NCI-H1694 (cell line): ENCODE measurements at regions not wholly inside any gene's neighbourhood (a gene's known extent, or its start where the extent isn't known, plus 50 kb on each side); places are given as distances from the start of the nearest gene placed in this dataset.
"Not testable (repeated sequence)": the region's sequence is repeated elsewhere in the genome, so short reads cannot be mapped to it uniquely, and the experiment has no call there.

ENCODE experiments used
- DNase-seq: peaks from one replicate; lab custom pipeline; 2025; lab: John Stamatoyannopoulos, UW

DNA sequence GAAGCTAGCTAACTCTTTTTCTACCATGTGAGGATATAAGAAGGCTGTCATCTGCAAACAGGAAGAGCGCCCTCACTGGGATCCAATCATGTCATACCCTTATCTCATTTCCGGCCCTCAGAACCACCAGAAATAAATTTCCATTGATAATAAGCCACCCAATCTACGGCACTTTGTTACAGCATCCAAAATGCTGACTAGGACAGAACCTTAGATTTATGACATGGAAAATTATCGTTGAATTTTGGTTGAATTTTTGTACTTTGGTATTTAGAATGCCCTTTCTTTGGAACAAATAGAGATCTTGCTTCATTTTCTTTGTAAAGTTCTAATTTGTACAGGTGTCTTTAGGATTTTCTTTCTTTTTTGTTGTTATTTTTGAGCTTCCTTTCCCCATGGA, 53.3 kb upstream of the CYLC2 start:
- no peak for DNase-seq

DNA sequence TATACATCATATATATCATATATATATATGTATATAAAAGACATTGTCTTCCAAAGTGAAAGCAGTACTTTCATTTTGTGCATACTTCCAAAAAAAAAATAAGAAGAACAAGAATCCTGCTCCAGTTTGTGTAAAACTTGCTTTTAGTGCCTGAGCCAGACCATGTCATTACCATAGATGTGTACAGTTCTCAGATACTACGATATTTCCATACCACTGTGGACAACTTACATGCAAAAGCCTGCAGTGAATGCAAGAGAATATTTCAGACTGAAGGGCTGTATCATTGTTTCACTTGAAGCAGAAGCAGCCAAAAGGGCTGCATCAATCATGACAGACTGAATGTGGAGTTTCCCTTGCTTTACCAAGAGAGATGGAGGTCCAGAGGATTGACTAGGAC, 72.6 kb upstream of the CYLC2 start:
- DNase-seq, result no peak

DNA sequence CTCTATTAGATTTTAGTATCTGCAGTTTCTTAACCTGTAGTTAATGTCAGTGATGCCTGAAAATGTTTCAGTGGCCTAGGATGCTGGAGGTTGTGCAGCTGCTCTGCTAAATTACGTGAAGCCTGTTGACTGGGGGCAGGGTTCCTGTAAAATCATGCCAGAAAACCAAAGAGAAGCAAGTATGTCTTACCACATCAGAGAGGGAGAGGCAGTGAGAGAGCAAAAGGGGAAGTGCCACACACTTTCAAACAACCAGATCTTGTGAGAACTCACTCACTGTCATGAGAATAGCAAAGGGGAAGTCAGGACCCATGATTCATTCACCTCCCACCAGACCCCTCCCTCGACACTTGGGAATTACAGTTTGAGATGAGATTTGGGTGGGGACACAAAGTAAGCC, 83.9 kb upstream of the CYLC2 start:
- no peak for DNase-seq

DNA sequence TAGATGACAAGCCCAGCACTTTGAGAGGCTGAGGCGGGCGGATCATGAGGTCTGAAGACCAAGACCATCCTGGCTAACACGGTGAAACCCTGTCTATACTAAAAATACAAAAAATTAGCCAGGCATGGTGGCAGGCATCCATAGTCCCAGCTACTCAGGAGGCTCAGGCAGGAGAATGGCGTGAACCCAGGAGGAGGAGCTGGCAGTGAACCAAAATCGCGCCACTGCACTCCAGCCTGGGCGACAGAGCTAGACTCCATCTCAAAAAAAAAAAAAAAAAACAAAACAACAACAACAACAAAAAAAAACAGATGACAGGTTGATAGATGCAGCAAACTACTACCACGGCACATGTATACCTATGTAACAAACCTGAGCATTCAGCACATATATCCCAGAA, 89.3 kb upstream of the CYLC2 start:
- DNase-seq, result not testable (repeated sequence)

DNA sequence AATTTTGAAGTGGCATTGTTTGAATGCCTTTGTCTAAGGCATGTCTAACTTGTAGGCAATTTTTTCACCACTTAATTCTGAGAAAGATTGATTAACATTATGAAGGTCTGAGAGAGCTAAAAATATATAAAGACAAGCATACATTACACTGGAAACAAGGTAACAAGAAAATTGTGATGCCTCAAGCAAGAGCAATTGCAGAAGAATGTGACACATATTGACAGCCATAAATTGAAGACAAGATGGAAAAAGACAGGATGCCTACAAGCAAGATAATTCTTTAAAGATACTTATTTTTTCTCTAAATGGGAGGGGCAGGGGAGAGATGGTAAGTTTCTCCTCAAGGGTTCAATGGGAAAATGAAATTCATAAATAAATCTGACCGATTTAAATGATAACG, 103.1 kb upstream of the CYLC2 start:
- DNase-seq, result no peak

DNA sequence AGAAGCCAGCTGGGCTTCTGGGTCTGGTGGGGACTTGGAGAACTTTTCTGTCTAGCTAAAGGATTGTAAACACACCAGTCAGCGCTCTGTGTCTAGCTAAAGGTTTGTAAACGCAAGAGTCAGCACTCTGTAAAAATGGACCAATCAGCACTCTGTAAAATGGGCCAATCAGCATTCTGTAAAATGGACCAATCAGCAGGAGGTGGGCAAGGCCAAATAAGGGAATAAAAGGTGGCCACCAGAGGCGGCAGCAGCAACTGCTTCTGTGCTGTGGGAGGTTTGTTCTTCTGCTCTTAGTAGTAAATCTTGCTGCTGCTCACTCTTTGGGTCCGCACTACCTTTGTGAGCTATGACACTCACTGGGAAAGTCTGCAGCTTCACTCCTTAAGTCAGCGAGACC, 106.4 kb upstream of the CYLC2 start:
- not testable (repeated sequence) for DNase-seq

DNA sequence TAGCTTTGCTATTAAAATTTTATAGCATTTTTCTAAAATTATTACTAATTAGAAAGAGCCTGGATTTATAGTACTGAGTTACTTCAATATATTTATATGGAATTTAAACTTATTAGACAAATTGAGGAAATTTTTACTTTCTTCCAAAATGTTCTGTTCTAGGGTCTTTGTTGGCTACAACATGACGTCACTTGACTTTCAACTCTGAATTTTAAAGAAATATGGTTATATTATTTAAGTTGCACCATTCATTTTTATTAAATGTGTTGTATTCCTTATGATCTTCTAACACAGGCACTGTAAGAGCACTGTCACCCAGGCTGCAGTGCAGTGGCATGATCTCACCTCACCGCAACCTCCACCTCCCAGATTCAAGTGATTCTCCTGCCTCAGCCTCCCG, 119.4 kb upstream of the CYLC2 start:
- DNase-seq, result no peak

DNA sequence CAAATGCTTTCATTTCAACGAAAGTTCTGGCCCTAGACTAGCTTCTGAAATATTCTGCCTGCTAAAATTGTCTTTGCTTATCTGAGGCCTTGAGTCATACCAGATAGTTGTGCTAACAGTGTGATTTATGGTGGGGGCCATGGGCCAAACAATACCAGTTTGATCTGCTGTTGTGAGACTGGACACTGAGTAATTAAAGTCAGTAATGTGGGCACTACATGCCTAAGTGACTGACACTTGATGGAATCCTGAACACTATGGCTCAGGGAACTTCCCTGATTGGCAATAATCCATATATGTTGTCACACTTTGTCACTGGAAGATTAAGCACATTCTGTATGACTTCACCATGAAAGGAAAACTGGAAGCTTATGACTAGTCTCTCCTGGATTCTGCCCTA, 127.6 kb upstream of the CYLC2 start:
- no peak for DNase-seq

DNA sequence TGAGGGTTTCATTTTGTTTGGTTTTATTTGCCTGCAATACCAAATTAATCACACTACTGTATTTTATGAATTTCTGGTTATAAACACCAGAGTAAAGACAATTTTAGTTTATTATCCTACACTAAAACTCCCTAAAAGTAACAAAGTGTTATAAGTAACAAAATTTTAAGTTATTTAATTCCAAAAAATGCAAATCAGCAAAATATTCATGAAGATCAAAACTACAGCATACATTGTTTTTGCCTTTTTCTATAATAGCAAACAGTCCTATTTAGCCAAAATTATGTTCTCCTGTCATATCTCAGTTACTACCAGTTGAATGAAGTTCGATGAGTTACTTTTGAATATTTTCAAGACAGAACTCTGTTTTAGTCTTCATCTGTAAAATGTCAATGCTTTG, 132.7 kb upstream of the CYLC2 start:
- no peak for DNase-seq

DNA sequence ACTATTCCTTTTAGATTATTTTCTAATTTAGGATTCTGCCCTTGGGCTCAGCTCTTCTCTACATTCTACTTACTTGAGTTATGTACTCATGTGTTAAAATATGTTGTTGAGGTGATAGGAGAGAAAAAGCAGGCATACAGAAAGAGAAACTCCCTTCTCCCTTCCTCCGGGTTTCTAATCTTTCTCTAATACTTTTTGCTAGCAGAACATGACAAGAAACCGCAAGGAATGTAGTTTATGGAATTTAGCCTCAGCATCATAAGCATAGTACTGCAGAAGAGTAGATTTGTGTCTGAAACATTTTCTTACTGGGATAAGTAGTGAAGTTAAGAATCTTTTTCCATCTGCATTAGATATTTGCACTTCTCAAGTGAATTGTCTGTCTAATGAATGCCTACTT, 139.5 kb upstream of the CYLC2 start:
- no peak for DNase-seq

DNA sequence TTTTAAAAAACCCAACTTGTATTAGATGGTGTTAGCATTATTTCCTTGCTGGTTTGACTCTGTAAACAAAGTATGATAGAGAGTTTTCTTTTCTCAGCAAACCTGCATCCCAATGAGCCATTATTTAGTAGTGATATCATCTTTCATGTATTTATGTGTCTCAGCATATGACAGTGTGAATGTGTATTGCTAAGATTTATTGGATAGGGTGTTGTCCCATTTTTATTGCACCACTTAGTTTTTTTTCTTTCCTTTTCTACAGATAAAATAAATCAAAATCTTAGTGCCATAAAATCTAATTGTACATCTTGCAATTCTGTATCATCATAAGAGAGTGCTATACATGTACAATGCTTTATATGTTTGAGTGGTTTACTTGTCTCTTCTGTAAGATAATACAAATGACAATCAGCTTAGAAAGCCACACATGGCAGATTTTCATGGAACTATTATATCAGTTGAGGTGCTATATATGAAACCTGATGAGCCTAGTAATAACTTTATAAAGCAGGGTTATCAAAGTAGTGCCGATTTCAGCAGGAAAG, 149.2 kb upstream of the CYLC2 start:
- DNase-seq, result no peak

DNA sequence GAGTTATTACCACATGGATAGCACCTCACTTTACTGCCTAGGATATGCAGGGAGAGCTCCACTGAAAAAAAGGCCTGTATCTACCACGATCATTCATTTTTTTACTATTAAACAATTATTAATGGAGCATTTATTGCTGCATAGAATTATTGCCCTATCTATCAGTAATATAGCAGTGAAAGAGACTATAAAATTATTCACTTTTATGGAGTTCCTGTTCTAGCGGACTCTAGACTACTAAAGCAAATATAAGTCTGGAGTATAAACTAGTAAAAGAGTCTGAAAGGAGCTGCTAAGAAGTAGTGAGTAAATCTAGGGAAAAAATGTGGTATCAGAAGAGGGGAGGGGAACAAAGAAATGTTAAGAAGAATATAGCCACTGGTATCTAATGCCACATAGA, 150.4 kb upstream of the CYLC2 start:
- DNase-seq, result no peak

DNA sequence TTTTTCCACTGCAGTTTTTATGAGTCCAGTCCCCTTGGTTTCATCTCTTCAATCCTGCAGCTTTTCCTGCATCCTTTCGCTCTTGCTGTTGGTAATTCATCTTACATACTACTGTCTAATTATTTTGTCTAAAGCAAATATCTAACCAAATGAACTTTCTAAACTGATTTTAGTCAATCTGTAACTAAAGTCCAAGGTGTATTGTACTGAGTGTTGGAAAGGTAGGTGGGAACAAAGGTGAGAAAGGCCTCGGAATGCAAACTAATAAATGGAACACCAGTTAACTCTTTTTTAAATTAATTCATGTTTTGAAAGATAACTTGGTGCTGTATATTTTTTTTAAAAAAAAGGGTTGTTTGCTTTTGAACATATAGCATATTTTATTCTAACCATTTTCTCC, 152.7 kb upstream of the CYLC2 start:
- DNase-seq, result no peak

DNA sequence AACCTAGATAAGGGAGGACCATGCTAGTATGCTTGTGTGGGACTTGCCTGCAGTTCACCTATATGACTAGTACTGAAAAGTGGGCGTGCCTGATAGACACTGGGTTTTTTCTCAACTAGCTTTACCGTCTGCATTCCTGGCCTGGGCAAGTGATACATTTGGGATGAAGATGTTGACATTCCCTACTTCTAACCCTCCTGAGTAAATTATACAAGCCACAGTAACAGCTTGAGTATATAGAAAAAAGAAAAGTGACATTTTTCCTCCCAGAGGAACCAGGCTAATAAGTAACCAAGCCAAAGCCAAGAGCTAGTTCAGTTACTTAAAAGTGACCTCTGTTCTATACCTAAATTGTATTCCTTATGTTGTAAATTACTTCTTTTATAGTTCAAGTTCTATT, 153.8 kb upstream of the CYLC2 start:
- no peak for DNase-seq

DNA sequence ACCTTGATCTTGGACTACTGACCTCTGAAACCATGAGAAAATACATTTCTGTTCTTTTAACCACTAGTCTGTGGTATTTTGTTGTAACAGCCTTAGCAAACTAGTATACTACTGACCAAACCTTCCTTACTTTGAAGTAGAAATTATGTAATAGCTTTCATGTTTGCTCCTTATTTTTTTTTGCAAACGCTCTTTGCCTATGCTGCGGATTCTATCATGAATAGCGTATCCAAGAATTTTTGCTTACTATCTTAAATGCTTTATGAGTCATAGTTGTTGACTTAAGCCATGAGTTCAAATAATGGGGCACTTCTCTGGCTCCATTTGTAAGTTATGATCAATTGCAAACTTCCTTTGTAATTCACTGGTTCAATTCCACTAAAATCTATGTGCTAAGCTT, 154.8 kb upstream of the CYLC2 start:
- no peak for DNase-seq

DNA sequence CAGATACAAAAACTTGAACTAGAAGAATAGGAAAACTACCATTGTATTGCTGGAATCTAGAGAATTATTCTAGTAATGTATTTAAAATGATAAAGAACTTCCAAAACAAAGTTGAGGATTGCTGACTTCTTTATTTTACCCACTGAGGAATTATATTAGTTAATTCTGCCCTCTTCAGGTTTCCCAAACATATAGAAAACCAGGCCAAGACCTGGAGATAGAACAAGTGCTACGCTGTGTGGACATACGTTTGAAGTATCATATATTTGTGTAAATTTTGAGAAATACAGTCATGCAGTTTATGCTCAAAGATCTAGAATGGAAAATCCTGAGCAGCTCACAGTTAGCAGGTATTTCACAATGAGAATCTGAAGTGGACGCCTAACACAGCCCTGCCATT, 162.3 kb upstream of the CYLC2 start:
- DNase-seq, result no peak

DNA sequence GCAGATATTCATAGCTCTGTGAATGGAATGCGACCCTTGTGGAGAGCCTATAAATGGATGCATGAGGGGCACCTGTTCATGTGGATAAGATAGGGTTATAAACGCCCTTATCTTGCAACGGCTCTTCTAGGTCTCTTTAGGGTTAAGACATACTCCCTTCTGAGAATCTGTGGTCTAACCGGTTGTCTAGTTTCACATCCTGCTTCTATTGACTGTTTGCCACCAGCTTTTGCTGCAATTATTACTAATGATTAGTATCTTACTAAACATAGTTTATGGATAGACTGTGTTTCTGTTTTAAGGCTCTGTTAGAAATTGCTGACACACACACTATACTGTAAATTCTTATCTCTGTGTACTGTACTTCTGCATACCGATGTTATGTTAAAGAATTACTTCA, 198.9 kb upstream of the CYLC2 start:
- no peak for DNase-seq

DNA sequence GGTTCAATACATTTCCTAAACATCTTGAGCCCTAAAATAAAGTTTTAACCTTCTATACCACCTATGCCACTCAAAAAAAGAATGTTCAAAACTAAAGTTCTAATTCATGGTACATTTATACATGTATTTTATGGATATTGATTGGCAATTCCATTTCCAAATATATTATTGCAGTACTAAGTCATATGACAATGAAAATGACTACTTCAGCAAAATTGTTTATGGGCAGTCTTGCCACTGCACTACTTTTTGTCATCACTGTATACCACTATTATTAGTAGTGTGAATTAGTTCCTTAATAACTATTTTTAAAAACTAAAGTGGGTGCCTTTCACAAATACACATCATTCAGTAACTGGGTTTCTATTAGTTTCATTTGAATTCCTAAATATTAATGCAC, 199.6 kb upstream of the CYLC2 start:
- no peak for DNase-seq

DNA sequence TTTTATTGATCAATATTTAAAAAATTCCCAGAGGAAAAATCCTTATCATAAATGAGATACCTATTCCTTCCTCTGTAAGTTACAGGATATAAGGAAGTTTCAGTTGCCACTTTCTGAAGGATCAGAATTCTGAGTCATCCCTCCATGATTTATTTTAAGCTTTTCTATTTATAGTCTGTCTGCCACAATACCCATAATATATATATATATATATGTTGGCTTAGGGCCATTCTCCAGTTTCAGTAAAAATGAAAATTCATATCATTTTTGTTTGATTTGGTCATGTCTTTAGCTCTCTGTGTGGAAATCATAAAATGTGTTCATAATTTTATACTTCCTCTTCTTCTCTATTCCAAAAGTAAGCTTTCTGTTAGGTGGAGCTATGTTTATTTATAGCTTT, 215.8 kb upstream of the CYLC2 start:
- no peak for DNase-seq

DNA sequence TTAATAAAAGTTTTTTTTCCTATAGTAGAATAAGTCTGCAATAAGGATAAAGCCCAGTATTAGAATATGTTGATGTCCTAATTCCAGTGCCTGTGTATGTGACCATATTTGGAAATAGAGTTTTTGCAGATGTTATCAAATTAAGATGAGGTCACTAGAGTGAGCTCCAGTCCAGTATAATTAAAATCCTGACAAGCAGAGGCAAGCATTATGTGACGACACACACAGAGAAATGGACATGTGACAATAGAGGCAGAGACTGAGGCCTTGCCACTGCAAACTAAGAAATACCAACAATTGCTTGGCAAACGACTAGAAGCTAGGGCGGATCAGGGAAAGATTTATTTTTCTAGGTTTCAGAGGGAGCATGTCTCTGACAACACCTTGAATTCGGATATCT, 216.4 kb upstream of the CYLC2 start:
- no peak for DNase-seq

DNA sequence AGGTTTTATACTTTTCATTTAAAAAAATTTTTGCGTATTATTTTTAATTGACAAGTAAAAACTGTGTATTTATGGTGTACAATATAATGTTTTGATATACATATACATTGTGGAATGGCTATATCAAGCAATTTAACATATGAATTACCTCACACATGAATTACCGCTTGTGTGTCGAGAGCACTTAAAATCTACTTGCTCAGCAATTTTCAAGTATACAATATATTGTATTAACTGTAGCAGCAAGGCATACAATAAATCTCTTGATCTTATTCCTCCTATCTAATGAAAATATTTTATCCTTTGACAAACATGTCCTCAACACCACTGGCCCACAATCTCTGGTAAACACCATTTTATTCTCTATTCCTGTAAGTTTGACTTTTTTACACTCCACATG, 224.4 kb upstream of the CYLC2 start:
- DNase-seq, result no peak

DNA sequence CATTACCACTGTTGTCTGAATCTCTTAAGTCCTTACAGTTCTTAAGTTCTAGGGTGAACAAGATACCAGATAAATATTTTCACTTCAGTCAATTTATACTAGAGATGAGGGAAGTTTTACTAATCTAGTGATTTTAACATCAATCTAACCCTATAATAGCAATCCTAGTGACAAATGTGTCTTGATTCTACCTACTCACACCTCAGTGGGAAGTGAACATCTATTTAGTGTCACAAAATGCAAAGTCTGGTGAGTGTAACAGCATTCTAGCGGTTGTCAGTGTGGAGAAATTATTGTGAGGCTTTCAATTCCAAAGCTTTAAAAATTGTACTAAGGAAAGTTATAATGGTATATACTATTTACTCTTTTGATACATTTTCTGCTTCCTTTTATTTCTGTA, 225.8 kb upstream of the CYLC2 start:
- no peak for DNase-seq

DNA sequence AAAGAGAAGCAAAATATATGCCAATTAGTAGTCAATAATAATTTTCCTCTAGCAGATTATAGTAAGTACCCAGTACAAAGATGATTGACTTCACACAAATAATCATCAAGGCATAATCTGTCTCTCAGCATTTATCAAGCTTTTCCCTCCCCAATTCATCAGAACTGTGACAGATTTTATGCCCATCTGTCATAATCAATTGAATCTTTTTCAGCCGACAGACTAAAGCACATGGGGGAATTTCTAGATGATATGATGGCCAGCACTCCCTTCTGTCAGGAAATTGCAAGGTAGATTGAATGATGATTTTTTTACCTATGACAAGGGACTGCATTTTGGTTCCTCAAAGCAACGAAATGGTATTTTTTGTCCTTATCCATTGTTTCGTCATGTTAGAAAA, 227.1 kb upstream of the CYLC2 start:
- DNase-seq, result no peak

DNA sequence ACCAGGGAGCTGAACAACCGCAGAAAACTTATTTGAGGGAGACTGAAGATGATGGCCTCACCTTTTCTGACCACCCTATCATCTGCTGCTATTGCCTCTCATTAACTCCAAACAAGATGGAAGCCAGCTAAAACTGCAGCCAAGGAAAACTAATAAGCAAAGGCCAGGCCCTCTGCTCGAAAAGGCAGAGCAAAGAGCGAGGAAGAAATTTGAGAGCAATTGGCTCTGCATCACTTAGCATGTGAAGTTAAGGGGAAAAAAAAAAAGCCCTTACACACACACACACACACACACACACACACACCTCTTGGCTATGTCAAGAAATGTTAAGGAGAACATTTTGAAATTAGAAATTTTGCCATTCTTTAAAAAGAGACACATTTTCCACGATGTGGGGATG, 228.1 kb upstream of the CYLC2 start:
- no peak for DNase-seq

DNA sequence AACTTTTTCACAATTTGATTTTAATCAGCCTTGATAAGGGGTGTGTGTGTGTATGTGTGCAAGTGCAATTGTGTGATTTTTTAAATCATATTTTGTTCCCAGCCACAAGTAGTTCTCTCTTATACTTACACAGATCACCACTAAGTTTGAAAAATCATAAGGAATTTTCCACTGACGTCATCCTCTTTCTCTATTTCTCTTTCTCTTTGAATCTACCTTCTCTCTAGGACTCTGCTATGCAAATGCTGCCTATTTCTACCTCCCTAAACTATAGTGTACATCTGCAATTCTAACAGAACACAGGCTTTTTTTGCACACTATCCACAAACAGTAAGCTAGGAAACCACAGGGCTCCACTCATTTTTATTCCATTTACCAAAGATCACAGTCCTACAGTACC, 254.6 kb upstream of the CYLC2 start:
- no peak for DNase-seq
